ENCODE measurements at regions not wholly inside any gene's neighbourhood (a gene's known extent, or its start where the extent isn't known, plus 50 kb on each side); places are given as distances from the start of the nearest gene placed in this dataset.

DNA sequence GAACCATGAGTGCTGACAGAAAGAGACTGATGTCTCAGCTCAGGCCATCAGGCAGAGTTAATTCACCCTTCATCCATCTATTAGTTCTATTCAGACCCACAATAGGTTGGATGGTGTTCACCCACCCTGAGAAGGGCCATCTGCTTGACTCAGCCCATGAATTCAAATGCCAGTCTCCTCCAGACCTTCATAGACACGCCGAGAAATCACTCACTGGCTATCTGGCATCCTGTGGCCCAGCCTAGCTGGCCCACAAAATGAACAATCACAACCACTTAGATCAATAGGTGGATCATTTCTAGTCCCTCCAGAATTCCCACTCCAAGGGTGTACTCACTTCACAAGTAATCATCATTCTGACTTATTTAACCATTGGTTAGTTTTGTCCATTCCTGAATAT lies 58.2 kb downstream of the MYEOV start:
- intact Hi-C loops (cut with DNase I), result no loop called here
- 96% methylated on average over 2 of the region's 2 CpGs for WGBS
- no peak for TF ChIP-seq EP300 (IDR thresholded peaks at IDR 0.05)
- peaks cover 0 to 41% (median 0%) of the 10 kb centered on the region in 4 donors for H3K27me3 ChIP-seq
- H3K4me3 ChIP-seq, result no peak overlapping the region
- no peaks in the 10 kb centered on the region for H3K4me1 ChIP-seq
- peaks cover 0 to 3% (median 0%) of the 10 kb centered on the region in 4 donors for H3K9me3 ChIP-seq
- peak; percentile 39 for DNase-seq (ENCODE audit: extremely low spot score)
- no peaks in the 10 kb centered on the region for H3K36me3 ChIP-seq
- H3K27ac ChIP-seq (replicated peaks in 1 of 4), result no peak overlapping the region

DNA sequence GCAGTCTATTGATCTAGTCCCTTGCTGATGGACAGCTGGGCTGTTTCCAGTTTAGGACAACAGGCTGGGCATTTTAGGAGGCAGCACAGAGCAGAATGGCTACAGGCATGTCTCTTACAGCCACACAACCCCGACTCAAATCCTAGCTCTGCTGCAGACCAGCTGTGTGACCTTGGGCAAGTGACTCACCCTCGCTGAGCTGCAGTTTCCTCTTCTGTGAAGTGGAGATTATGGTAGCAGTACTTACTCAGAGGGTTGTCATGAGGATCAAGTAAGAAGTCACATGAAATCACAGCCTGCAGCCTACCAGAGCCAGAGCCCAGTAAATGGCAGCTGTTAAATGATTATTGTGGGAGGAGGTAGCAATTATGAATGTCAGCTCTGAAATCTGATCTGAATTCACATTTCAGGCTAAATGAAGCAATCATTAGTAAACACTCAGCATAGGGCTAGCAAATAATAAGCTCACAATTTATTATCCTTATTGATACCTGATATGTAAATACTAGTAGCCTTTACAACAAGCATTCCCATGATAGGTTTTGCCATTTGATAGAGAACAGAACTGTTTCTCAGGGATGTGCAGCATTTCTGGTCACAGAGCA lies 58.9 kb downstream of the MYEOV start:
- H3K4me3 ChIP-seq, result no peak overlapping the region
- H3K4me1 ChIP-seq, result no peaks in the 10 kb centered on the region
- peaks cover 0 to 47% (median 0%) of the 10 kb centered on the region in 4 donors for H3K27me3 ChIP-seq
- TF ChIP-seq EP300 (IDR thresholded peaks at IDR 0.05) (no peak), POLR2A (IDR thresholded peaks at IDR 0.05; ENCODE audit: low read depth) (no peak), POLR2AphosphoS5 (IDR thresholded peaks at IDR 0.05) (no peak)
- TF ChIP-seq, protein P1, sequence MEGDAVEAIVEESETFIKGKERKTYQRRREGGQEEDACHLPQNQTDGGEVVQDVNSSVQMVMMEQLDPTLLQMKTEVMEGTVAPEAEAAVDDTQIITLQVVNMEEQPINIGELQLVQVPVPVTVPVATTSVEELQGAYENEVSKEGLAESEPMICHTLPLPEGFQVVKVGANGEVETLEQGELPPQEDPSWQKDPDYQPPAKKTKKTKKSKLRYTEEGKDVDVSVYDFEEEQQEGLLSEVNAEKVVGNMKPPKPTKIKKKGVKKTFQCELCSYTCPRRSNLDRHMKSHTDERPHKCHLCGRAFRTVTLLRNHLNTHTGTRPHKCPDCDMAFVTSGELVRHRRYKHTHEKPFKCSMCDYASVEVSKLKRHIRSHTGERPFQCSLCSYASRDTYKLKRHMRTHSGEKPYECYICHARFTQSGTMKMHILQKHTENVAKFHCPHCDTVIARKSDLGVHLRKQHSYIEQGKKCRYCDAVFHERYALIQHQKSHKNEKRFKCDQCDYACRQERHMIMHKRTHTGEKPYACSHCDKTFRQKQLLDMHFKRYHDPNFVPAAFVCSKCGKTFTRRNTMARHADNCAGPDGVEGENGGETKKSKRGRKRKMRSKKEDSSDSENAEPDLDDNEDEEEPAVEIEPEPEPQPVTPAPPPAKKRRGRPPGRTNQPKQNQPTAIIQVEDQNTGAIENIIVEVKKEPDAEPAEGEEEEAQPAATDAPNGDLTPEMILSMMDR (IDR thresholded peaks at IDR 0.05), result no peak
- no peak overlapping the region for H3K27ac ChIP-seq (replicated peaks in 1 of 4)
- 44% methylated on average over 2 of the region's 2 CpGs for WGBS
- peaks cover 0 to 3% (median 0%) of the 10 kb centered on the region in 4 donors for H3K9me3 ChIP-seq
- no peaks in the 10 kb centered on the region for H3K36me3 ChIP-seq
- intact Hi-C loops (cut with DNase I), result no loop called here
- DNase-seq (ENCODE audit: extremely low spot score), result peak; percentile 78

DNA sequence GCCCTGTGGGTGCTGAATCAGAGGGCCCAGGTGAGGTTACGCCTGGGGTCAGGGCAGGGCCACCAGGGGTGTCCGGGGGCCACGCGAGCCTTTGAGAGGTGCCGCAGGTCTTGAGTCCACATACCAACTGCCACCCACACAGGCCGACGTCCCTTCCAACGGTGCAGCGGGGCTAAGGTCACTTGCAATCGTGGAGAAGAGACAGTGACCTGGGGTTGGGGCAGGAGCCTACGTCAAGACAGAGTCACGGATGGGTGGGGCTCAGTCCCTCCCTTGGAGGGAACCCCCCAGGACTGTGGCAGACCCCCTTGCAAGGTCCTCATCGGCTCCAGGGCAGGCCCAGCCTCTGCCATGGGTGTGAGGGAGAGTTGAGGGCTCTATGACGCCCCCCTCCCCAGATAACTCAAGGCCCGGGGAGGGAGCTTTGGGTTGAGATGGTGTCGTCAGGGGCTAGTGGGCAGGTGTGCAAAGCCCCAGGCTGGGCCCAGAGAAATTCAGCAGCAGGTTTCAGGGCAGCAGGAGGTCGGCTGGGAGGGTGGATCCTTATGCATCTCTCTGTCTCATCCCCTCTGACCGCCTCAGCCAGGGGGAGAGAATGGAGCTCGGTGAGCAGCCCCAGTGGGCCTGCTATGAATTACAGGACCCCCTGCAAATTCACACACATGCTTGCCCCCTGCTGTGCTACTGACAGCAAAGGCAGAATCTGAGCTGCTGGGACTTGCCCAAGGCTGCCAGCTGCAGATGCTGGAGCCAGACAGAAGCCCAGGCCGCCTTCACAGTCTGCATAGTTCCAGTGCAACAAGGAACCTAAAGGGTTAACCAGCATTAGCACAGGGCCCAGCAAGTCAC lies 60.0 kb downstream of the MYEOV start:
- Histone ChIP-seq H3K27ac (replicated peaks in 1 of 4) (no peak overlapping the region), H3K27me3 (peaks cover 0 to 55% (median 0%) of the 10 kb centered on the region in 4 donors), H3K36me3 (no peaks in the 10 kb centered on the region), H3K4me1 (no peaks in the 10 kb centered on the region), H3K4me3 (no peak overlapping the region), H3K9me3 (no peaks in the 10 kb centered on the region)
- WGBS, result 96% methylated on average over 10 of the region's 20 CpGs
- intact Hi-C loops (cut with DNase I), result no loop called here
- peak; percentile 66 for DNase-seq (ENCODE audit: extremely low spot score)
- TF ChIP-seq POLR2AphosphoS5 (IDR thresholded peaks at IDR 0.05), result no peak
- TF ChIP-seq, protein P1 (IDR thresholded peaks at IDR 0.05), result no peak
- no peak for TF ChIP-seq POLR2A (IDR thresholded peaks at IDR 0.05; ENCODE audit: low read depth)
- no peak for TF ChIP-seq EP300 (IDR thresholded peaks at IDR 0.05)

- TF ChIP-seq EP300 (IDR thresholded peaks at IDR 0.05), result no peak
- TF ChIP-seq POLR2AphosphoS5 (IDR thresholded peaks at IDR 0.05), result no peak
- TF ChIP-seq, protein P1 (IDR thresholded peaks at IDR 0.05), result no peak
- TF ChIP-seq POLR2A (IDR thresholded peaks at IDR 0.05; ENCODE audit: low read depth), result no peak
Observed at GRCh38 chr11:69354545-69354897, 60.6 kb downstream of the MYEOV start.

DNA sequence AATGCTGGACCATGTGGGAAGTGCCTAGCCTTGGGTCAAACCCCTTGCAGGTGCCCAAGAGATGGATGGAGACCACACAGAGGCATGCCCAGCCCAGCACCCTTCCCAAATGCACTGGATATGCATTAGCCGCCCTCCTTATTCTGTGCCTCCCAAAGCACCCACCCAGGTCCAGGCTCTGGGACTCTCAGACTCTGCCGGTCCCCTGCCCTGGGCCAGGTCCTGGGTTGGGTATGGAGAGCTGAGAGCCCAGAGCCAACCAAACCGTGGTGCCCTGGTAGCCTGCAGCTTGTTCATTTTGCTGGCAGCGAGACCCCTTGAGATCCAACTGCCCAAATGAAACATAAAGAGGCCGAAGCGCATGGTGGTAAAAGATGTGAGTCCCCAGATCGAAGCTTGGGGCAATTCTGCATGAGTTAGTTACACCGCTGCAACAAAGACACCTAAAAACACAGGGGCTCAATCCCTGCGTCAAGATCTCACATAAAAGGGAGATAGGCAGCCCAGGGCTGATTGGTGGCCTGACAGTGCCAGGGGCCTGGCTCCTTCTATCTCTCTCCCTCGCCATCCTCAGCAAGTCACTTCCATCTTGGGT lies 61.5 kb downstream of the MYEOV start:
- Histone ChIP-seq H3K27ac (replicated peaks in 1 of 4) (no peak overlapping the region), H3K27me3 (peaks cover 0 to 55% (median 0%) of the 10 kb centered on the region in 4 donors), H3K4me3 (no peak overlapping the region), H3K36me3 (no peaks in the 10 kb centered on the region), H3K9me3 (peaks cover 0 to 9% (median 7%) of the 10 kb centered on the region in 4 donors), H3K4me1 (no peaks in the 10 kb centered on the region)
- WGBS, result 92% methylated on average over 10 of the region's 10 CpGs
- DNase-seq (ENCODE audit: extremely low spot score), result peak; percentile 55
- intact Hi-C loops (cut with DNase I), result no loop called here
- TF ChIP-seq EP300 (IDR thresholded peaks at IDR 0.05) (no peak), POLR2A (IDR thresholded peaks at IDR 0.05; ENCODE audit: low read depth) (no peak), POLR2AphosphoS5 (IDR thresholded peaks at IDR 0.05) (no peak)
- TF ChIP-seq, protein P1 (IDR thresholded peaks at IDR 0.05), result no peak

More at GRCh38 chr11:69354545-69354897, 60.6 kb downstream of the MYEOV start:
- Histone ChIP-seq H3K27ac (replicated peaks in 1 of 4) (no peak overlapping the region), H3K9me3 (peaks cover 0 to 3% (median under 1%) of the 10 kb centered on the region in 4 donors), H3K4me3 (no peak overlapping the region), H3K36me3 (no peaks in the 10 kb centered on the region), H3K27me3 (peaks cover 0 to 55% (median 0%) of the 10 kb centered on the region in 4 donors), H3K4me1 (no peaks in the 10 kb centered on the region)
- DNase-seq (ENCODE audit: extremely low spot score), result no peak
- intact Hi-C loops (cut with DNase I), result no loop called here
- WGBS, result 100% methylated on average over 2 of the region's 2 CpGs

Data from esophagus muscularis mucosa (tissue), 4 donors.